Non-pigmented ciliary epithelial cell (primary cell): ENCODE measurements at regions not wholly inside any gene's neighbourhood (a gene's known extent, or its start where the extent isn't known, plus 50 kb on each side); places are given as distances from the start of the nearest gene placed in this dataset.
"Not testable (repeated sequence)": the region's sequence is repeated elsewhere in the genome, so short reads cannot be mapped to it uniquely, and the experiment has no call there.

Experiments
- DNase-seq: peaks from one replicate; pipeline ENCODE4 v3.0.0-alpha.2; 2010; ENCODE audit warnings: low read depth

DNA sequence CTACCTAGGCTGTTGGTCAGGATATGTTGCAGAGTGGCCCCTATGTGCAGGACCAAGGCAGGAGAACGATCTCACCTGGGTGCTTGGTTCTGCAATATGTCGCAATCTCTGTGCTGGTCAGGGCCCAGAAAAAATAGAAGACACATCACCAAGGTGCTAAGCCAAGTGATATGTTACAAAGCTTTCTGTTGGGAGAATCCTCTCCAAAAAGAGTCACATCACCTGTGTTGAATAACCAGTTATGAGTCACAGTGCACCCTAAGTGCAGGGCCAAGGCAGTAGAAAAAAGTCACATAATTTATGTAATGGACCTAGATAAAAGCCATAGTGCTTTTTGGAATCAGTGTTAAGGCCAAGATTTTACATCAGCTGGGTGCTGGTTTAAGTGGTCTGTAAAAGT is 965.9 kb upstream of the AMELY start:
- no peak for DNase-seq

DNA sequence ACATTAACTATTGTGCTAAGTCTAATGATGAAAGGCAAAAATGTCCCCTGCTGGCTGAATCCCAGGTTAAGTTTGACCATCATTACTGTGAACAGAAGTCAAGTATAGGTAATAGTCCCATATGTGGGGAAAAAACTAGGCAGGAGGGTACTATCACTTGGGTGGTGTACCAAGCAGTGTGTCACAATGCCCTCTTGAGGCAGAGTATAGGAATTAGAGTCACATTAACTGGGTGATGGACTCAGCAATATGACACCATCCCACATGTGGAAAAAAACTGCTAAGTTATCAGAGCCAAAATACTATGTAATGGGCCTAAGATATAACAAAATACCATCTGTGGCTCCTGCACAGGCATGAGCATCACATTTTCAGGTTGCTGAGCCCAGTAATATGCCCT is 962.5 kb upstream of the AMELY start:
- DNase-seq, result peak; percentile 6

GRCh38 chrY:7871304-7871932 is 959.9 kb upstream of the AMELY start:
- DNase-seq, result no peak

DNA sequence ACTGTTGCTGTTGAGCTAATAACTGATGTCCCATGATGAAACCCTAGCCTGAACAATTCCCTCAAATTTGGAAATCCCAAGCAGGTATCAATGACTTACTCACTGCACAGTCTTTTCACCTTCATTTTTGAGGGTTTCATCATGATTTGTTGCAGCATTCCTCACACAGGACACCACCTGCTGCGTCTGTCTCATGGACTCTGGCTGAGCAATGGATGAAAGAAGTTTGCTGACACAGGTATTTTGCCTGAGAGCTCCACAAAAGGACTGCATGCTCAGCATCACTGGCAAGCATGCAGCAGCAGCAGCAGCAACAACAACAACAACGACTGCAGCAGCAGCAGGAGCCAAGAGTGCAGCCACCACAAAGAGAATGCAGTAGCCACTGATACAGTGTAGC is 955.4 kb upstream of the AMELY start:
- no peak for DNase-seq

DNA sequence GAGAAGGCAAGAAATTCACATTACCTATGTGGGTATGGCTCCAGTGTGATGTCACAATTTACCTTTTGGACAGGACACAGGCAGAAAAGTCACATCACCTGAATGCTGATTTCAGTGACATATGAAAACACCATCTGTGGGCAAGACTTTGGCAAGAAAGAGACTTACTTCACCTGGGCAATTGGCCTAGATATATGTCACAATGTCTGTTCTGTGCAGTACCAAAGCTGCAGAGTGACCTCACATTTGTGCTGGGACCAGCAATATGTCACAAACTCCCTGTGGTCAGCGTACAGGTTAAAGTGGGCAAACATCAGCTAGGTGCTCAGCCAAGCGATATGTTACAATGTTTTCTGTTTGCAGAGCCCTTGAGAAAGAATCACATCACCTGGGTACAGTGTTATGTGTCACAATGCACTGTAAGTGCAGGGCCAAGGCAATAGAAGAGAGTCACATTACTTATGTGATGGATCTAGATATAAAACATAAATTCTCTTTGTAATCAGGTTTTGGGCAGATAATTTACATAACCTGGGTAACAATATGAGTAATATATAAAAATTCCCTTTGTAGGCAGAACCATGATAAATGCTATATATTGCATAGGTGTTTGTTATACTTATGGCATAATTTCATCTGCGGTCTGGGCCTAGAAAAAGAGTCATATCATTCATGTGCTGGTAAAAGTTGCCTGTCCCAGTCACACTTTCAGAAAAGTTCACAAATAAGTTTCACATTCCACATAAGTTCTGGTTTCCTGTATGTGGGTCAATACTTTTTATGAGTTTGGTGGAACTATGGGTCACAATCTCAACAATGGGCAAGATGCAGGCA is 949.4 kb upstream of the AMELY start:
- no peak for DNase-seq

DNA sequence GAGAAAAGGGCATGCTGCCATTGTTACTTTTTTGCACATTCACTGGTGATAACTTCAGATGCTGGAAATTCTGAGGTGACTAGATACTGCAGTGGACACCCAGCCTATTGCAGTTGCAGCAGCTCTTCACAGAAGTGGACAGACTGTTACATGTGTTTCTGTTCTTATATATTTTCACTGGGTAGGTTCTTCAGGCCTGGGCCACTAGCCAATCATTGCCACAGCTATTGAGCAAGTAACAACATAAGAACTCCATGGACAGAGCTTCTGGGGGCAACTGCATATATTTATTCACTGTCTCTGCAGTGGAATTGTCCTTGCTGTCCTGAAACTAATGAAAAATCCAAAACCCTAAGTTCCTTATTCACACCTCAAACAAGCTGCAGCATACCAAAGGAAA is 938.6 kb upstream of the AMELY start:
- DNase-seq, result no peak

DNA sequence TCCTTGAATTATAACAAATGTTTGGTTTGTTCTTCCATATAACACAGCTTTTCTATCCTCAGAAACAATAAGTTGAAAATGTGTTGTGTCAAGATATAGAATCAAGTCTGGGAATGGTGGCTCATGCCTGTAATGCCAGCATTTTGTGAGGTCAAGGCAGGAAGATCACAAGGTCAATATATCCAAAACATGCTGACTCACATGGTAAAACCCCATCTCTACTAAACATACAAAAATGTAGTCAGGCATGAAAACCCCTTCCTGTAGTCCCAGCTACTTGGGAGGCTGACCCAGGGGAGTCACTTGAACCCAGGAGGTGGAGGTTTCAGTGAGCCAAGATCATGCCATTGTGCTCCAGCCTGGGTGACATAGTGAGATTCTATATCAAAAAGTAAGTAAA is 934.2 kb upstream of the AMELY start:
- no peak for DNase-seq

- no peak for DNase-seq
These were observed 925.5 kb upstream of the AMELY start for GRCh38 chrY:7837046-7837445.

GRCh38 chrY:7836366-7836765 is 924.8 kb upstream of the AMELY start:
- no peak for DNase-seq

DNA sequence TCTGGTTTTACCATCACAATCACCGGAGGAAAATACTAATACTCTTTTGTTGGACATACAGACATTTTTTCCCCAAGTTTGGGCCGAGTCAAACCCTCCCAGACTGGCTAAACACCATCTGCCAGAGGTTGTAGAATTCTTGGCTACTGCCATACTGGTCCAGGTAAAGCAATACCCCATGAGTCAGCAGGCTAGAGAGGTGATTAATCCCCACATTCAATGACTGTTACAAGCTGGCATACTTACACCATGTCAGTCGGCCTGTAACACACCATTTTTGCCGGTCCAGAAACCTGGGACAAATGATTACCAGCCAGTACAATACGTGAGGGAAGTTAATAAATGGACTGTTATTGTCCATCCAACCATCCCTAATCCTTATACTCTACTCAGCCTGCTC is 923.9 kb upstream of the AMELY start:
- no peak for DNase-seq

DNA sequence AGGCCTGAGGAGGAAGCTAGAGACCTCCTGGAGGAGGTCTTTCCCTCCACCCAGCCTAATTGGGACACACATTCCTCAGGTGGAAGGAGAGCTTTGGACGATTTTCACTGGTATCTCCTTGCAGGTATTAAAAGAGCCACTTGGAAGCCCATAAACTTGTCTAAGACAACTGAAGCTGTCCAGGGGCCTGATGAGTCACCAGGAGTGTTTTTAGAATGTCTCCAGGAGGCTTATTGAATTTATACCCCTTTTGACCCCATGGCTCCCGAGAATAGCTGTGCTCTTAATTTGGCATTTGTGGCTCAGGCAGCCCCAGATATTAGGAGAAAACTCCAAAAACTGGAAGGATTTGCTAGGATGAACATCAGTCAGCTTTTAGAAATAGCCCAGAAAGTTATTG is 922.7 kb upstream of the AMELY start:
- DNase-seq, result no peak

GRCh38 chrY:7830881-7831280 is 919.3 kb upstream of the AMELY start:
- not testable (repeated sequence) for DNase-seq

DNA sequence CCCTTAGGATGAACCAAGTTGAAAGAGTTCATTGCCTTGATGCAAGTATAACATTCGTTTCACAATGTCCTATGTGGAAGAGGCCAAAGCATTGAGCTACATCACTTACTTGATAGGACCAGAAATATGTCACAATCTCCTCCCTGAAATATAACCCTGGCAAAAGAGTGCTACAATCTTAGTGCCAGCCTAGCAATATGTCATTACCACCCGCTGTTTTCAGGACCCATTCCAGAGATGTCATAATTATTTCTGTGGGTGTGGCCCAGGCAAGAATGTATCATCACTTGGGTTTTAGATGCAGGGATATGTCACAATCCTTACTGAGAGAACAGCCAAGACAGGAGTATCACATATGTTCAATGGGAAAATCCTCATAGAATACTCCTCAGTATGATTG is 915.0 kb upstream of the AMELY start:
- DNase-seq, result no peak

- DNase-seq, result no peak
These were observed 914.3 kb upstream of the AMELY start for GRCh38 chrY:7825874-7826273.

- no peak for DNase-seq
These were observed 909.9 kb upstream of the AMELY start for GRCh38 chrY:7821295-7822035.

DNA sequence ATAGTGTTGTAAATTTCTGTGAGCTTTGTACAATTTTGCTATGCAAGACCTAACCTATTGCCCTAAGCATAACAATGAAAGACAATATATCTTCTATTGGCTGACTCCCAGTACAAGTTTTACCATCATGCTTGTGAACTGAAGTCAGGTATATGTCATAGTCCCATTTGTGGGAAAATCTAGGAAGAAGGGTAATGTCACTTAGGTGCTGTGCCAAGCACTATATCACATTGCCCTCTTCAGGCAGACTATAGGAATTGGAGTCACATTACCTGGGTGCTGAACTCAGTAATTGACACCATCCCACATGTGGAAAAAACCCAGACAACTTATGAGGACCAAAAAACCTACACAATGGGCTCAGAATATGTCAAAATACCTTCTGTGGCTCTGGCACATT is 907.4 kb upstream of the AMELY start:
- no peak for DNase-seq

- no peak for DNase-seq
These were observed 905.0 kb upstream of the AMELY start for GRCh38 chrY:7816567-7816966.

GRCh38 chrY:7815921-7816320 is 904.4 kb upstream of the AMELY start:
- DNase-seq, result no peak

DNA sequence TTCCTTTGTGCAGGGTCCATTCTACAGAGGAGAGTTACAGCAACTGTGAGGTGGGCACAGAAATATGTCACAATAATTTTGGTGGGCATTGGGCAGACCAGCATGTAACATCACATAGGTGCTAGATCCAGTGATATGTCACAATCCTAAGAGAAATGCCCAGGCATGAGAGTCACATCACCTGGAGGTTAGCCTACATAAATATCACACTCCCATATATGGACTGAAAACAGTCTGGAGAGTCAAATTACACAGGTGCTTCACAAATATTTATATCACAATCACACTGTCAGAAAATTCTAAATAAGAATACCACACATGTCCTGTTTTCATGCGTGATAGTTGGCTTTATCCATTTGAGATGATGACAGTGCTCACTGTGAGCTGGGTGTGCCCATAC is 903.7 kb upstream of the AMELY start:
- DNase-seq, result no peak

- DNase-seq, result no peak
These were observed 902.8 kb upstream of the AMELY start for GRCh38 chrY:7814361-7814760.

DNA sequence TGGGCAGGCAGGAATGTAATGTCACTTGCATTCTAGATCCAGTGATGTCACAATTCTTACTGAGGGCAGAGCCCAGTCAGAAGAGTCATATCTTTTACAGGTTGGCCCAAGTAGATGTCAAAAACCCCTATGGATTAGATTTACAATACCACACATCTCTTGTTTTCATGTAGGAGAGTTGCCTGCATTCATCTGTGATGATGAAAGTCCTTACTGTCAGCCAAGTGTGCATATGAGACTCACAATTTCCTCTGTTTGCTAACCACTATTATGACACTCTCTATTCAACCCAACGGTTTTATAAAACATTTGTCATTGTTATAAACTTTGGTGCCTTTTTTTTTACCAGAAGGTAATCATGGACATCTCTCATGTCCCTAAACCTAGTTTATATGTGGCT is 898.8 kb upstream of the AMELY start:
- DNase-seq, result no peak

DNA sequence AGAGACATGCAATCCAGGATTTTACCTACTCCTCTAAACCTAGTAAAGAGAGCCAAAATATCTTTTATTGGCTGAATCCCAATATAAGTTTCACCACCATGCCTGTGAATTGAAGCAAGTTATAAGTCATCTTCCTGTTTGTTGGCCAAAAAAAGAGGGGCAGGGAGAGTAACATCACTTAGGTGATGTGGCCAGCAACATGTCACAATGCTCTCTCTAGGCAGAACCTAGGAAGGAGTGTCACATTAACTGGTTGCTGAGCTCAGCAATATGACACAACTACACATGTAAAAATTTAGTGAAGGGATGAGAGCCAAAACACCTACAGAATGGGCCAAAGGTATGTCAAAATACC is 895.9 kb upstream of the AMELY start:
- no peak for DNase-seq
